GM21423 (cell line): ENCODE measurements at regions not wholly inside any gene's neighbourhood (a gene's known extent, or its start where the extent isn't known, plus 50 kb on each side); places are given as distances from the start of the nearest gene placed in this dataset.

Experiments
- ATAC-seq: cut with Tn5 transposase; IDR thresholded peaks from one replicate; pipeline ENCODE4 v1.9.1; 2021; ENCODE audit warnings: mild to moderate bottlenecking, moderate library complexity; ENCODE audit not compliant: unreplicated experiment

- no peak for ATAC-seq
These were observed 267.3 kb upstream of the NPVF start for GRCh38 chr7:25495342-25496250.

DNA sequence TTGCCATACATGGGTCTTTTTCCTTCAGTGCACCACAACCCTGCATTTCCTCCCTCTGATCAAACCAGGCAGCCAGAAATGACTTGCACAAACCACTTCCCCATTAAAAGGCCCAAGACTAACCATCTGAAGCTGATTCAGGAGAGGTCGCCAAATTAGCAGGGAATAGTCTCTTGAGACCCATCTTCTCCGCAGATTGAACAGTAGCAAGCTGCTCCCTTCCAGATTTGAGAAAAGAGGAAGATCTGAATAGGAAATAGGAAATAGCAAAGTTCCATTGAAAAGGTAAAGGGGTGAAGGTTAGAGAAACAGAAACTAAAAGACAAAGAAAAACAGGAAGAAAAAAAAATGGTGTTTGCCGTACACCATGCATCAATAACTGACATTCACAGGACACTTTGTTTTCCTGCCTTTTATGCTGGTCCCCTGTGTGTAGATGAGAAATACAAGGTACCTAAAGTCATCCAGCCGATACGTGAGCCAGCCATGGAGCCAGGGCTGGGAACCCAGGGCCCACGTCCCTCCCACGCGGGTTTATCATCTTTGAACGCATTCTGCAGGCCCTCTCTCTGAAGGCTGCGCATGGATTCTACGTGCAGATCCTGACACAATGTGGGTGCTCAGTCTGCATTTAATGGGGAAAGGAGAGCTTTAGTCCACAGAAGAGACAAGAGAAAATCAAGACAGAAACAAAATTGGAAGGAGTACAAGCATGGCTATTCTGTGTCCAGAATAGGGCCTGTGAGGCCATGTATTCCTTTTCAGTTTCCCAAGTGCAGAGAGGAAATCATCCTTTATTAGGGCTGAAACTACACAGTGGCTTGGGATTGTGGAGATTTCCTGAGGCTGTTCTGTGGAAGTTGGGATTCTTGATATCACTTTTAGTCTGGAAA lies 268.4 kb upstream of the NPVF start:
- ATAC-seq = peak; percentile 82

- no peak for ATAC-seq
These were observed 272.2 kb upstream of the NPVF start for GRCh38 chr7:25500393-25500921.

GRCh38 chr7:25503306-25503705 lies 275.0 kb upstream of the NPVF start:
- no peak for ATAC-seq

DNA sequence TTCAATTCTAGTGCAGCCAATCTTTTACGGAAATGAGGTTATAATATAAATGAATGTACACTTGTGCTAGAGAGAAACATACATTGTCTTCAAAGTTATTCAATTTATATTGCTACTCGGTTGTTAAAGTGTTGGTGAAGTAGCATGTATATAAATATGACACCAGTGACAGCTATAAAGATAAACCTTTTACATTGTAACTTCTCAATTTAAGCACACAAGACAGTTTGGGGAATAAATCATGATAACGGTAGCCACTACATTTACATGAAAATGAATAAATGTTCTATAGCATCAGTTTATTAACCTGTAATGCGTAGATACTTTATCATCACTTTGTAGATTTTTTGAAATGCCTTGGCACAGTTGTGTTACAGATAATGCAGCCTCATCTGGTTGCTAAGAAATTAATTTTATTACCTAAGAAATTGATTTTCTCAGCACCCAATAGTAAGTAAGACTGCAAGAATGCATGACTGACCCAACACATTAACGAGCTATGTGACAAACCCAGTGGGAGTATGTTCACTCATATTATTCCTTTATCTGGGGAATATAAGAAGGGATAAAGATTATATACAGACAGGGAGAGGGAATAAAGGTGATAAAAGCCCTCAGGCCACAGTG lies 283.9 kb upstream of the NPVF start:
- no peak for ATAC-seq

DNA sequence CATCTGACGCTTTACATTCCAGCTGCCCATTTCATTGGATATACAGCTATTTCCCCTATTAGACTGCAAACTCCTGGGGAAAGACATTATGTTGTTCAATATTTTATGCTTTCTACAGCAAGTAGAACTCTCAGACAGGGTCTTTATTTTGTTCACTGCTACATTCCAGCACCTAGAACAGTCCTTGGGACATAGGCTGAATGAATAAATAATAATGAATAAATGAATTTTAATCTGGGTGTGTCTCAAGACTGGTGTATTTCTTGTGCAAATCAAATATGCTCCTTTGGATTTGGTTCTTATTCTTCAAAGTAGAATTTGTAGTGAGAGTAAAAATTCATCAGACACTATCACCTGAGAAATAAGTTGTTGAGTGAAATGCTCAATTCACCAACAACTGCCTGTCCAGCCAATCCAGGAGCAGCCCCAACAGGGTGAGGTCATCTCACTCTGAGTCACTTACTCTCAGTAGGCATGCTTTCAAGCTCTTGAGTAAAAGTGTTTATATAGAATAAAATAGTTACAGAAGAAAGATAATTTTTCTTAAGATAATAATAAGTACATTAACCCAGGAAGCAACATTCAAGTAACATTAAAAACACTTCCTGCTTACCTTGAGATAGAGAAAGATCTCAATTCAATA lies 287.5 kb upstream of the NPVF start:
- no peak for ATAC-seq

DNA sequence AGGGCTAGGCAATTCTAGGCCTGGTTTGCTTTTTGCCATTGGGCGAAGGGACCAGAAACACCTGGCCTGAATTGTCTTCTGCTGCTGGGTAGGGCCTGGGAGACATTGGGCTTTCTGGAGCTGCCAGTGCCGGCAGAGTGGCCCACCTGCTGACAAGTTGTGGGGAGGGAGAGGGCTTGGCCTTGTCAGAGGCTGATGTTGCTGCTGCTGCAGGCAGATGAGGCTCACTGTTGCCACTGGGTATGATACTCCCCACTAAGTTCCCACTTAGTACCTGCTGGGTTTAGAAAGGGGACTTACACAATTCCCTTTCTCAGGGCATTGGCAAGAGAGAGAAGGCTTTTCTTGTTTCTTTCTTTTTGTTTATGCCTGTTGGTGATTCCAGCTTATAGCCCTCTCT lies 289.6 kb upstream of the NPVF start:
- ATAC-seq = no peak

- no peak for ATAC-seq
These were observed 291.7 kb upstream of the NPVF start for GRCh38 chr7:25520017-25520416.

- ATAC-seq = no peak
These were observed 292.2 kb upstream of the NPVF start for GRCh38 chr7:25520516-25520915.

GRCh38 chr7:25521236-25521635 lies 292.9 kb upstream of the NPVF start:
- no peak for ATAC-seq

DNA sequence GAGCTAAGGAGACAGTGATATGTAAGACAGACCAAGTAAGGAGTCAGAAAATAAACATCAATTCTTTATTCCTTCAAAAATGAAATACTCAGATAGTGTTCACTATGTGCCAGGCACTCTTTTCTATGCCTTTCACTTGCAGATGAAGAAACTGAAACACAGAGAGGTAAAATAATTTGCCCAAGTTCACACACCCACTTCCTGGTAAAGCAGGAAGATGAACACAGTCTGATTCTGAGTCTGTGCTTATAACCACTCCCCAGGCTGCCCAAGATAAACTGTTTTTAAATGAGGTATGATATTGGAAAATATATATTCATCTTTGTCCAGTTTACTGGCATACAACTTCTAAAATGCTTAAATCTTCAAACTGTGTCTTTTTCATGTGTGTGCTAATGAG lies 294.4 kb upstream of the NPVF start:
- no peak for ATAC-seq

- ATAC-seq = no peak
These were observed 299.4 kb upstream of the NPVF start for GRCh38 chr7:25527665-25528170.

DNA sequence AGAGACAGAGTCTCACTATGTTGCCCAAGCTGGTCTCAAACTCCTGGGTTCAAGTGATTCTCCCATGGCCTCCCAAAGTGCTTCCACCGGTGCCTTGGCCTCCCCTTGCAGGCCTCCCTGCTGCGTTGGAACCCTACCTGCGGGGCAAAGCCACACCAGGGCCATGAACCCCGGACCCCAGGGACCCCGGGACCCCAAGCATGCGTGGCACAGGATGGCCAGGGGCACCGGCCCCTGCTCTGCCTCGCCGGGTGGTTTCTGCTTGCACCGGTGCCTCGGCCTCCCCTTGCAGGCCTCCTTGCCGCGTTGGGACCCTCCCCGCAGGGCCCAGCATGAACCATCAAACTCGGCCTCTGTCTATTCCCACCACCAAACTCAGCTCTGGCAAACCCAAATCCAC lies 301.0 kb upstream of the NPVF start:
- ATAC-seq = no peak

- ATAC-seq = no peak
These were observed 308.6 kb upstream of the NPVF start for GRCh38 chr7:25536851-25537250.

- ATAC-seq = no peak
These were observed 309.5 kb upstream of the NPVF start for GRCh38 chr7:25537662-25538375.

- no peak for ATAC-seq
These were observed 313.0 kb upstream of the NPVF start for GRCh38 chr7:25541094-25541821.

DNA sequence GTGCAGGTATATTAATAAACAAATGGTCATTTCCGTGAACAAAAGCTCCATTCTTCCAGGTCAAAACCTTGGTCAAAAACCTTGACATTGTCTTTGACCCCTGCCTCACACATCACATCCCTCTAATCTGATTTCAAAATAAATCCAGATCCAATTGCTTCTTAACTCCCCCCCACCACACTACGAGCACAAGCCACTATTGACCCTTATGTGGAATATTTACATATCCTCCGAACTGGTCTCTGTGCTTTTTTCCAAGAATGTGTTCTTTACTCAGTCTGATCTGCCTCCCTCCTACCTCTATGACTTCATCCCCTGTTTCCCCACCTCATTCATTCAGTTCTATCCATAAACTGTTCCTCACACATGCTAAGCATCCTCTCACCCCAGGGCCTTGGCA lies 313.6 kb upstream of the NPVF start:
- ATAC-seq = no peak

DNA sequence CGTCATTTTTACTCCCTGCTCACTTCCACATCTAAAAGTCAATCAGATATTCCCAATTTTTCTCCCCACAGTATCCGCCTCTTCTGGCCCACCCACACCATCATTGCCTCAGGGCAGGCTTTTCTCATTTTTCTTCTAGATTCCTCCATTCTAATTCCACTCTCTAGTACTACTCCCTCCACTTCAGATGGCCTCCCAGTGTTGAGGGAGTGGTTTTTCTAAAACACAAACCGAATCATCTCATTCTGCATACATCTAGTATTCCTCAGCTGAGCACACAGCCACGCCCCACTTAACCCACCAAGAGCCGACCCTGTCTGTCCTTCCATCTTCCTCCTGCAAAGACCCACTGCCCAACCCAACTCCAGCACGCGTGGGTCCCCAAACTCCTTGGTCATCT lies 314.9 kb upstream of the NPVF start:
- no peak for ATAC-seq

GRCh38 chr7:25543798-25544197 lies 315.5 kb upstream of the NPVF start:
- no peak for ATAC-seq
